GM12874 (cell line): ENCODE measurements at regions not wholly inside any gene's neighbourhood (a gene's known extent, or its start where the extent isn't known, plus 50 kb on each side); places are given as distances from the start of the nearest gene placed in this dataset.

ENCODE experiments used
- CTCF ChIP-seq: IDR thresholded peaks from 2 replicates; pipeline ENCODE4 v1.5.1; 2011; ENCODE audit warnings: low read depth, mild to moderate bottlenecking, control low read depth, low read length, moderate library complexity; ENCODE audit not compliant: insufficient read depth

- no peak for TF ChIP-seq CTCF
Observed at GRCh38 chr11:70742553-70743291, 344.4 kb downstream of the CTTN start.

- TF ChIP-seq CTCF: no peak
Observed at GRCh38 chr11:70743329-70743728, 345.0 kb downstream of the CTTN start.

- TF ChIP-seq CTCF: no peak
Observed at GRCh38 chr11:70743941-70744351, 345.6 kb downstream of the CTTN start.

GRCh38 chr11:70744396-70745185 is 346.3 kb downstream of the CTTN start:
- TF ChIP-seq CTCF: no peak

GRCh38 chr11:70745451-70745850 is 347.1 kb downstream of the CTTN start:
- no peak for TF ChIP-seq CTCF

- TF ChIP-seq CTCF: no peak
Observed at GRCh38 chr11:70745941-70746340, 347.6 kb downstream of the CTTN start.

GRCh38 chr11:70746351-70746750 is 348.0 kb downstream of the CTTN start:
- no peak for TF ChIP-seq CTCF
